Suprapubic skin (tissue), 4 donors: ENCODE measurements at regions not wholly inside any gene's neighbourhood (a gene's known extent, or its start where the extent isn't known, plus 50 kb on each side); places are given as distances from the start of the nearest gene placed in this dataset.

Source experiments
- CTCF ChIP-seq, 2 donors: fragments of 200-600 bp in 1 of 2; fragments of 450-650 bp in 1 of 2; sonication (generic) in 1 of 2; IDR thresholded peaks; one replicate each; pipeline ENCODE4 v1.5.1; 2016 to 2019; ENCODE audit warnings: antibody characterized with exemption in 2 of 2, mild to moderate bottlenecking in 1 of 2, moderate library complexity in 1 of 2
- POLR2A ChIP-seq, 2 donors: fragments of 450-650 bp; IDR thresholded peaks; one replicate each; pipeline ENCODE4 v1.6.1; 2017; ENCODE audit warnings: antibody characterized with exemption in 2 of 2, mild to moderate bottlenecking in 2 of 2, moderate library complexity in 2 of 2
- POLR2AphosphoS5 ChIP-seq, 3 donors: sonication (generic); formaldehyde crosslinking; IDR thresholded peaks; one replicate each; pipeline ENCODE4 v1.6.1; 2017; ENCODE audit warnings: antibody characterized with exemption in 3 of 3

- TF ChIP-seq POLR2A (IDR thresholded peaks at IDR 0.05) (no peak), POLR2AphosphoS5 (IDR thresholded peaks at IDR 0.05) (no peak), CTCF (IDR thresholded peaks at IDR 0.05) (no peak)
Measured at GRCh38 chr14:43803076-43803689, 703.9 kb downstream of the FSCB start.
